HG03135 (cell line): ENCODE measurements at regions not wholly inside any gene's neighbourhood (a gene's known extent, or its start where the extent isn't known, plus 50 kb on each side); places are given as distances from the start of the nearest gene placed in this dataset.
"Not testable (repeated sequence)": the region's sequence is repeated elsewhere in the genome, so short reads cannot be mapped to it uniquely, and the experiment has no call there.

Experiments used
- ATAC-seq: cut with Tn5 transposase; IDR thresholded peaks from one replicate; pipeline ENCODE4 v1.9.1; 2021; ENCODE audit warnings: mild to moderate bottlenecking, moderate library complexity; ENCODE audit not compliant: unreplicated experiment

DNA sequence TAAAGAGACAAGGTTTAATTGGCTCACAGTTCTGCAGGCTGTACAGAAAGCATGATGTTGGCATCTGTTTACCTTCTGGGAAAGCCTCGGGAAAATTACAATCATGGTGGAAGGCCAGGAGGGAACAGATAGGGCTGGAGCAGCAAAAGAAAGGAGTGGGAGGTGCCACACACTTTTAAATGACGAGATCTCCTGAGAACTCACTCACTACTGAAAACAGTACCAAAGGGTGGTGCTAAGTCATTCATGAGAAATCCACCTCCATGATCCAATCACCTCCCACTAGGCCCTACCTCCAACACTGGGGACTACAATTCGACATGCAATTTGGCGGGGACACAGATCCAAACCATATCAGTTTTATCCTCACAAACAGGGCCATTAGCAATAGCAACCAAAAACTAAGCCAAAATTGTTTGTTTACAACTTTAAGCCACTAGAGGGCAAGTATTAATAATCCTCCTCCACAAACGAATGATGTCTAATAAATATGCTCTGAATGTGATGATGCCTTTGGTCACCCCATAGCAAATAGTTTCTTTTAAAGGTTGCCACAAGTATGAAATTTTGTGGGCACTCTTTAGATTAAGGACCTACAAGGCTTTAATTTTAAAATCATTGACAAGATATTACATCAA, 129.2 kb upstream of the NRBF2 start:
- no peak for ATAC-seq

GRCh38 chr10:62996925-62997324, 136.2 kb upstream of the NRBF2 start:
- ATAC-seq: no peak

DNA sequence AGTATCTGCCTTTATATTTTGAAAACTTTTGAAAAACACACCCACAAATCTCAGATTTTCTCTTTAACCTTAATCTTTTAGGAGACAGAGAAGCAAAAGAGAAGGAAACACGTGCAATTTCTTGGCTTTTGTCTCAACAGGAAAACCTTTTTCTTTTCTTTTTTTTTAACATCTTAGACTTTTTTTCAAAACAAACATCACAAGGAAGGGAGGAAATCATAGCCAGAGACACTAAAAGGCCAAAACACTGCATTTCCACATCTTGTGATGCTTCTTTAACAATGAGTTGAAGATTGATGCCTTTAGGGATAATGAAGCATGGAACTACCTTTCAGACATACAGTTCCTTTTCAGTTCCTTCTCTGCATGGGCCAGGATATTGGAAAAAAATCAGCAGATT, 136.6 kb upstream of the NRBF2 start:
- ATAC-seq: no peak

- ATAC-seq: no peak
Observed at GRCh38 chr10:62993121-62993520, 140.0 kb upstream of the NRBF2 start.

- no peak for ATAC-seq
Observed at GRCh38 chr10:62992145-62992721, 140.9 kb upstream of the NRBF2 start.

DNA sequence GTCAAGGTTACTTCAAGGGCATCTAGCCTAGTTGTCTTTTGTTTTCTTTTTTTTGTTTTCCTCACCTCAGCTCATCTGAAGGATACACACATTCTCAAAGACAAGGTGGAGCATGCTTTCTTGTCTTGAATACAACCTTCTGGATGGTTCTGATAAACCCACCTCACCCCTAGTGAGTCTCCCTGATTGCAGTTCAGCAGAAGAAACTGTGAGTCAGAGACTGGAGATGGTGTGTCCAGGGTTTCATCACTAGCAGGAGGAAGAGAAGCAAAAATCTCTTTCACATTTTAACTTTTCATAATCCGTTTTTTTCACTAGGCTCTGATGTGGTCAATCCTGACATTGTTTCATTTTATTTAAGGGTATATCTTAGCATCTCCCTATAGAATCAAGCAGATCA, 143.0 kb upstream of the NRBF2 start:
- no peak for ATAC-seq

GRCh38 chr10:62985807-62986600, 147.1 kb upstream of the NRBF2 start:
- no peak for ATAC-seq

DNA sequence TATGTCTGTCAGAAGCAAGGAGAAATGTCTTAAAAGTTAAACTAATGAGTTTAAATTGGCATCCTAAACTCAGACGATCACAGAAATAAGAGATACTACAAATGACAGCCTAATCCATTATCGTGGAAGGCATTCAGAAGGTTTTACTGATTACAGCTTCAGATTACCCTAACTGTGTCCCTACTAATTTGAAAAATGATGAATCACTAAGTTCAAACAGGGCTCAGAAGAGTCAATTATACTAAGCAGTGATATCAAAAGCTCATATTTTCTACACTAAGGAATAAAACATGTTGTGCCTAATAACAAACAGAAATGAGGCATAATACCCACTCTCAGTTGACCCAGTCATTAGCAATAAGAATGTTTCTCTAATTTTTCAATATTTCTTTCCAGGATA, 152.0 kb upstream of the NRBF2 start:
- no peak for ATAC-seq

DNA sequence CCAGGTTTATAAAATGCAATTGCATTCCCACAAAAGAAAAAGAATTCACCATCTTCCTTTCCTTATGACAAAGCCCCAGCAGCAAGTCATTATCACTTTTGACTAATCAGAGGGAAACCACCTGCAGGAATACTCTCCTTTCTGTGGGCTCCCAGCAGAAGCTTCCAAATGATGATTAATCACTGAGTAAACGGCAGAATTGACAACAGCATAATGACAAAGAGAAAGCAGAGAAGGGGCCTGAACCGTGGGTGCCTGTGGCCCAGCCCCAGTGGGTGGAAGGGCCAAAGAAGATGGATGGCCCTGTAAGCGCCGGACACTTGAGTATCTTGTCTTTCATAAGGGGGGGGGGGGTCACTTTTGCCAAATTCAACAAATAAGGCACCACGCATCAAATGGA, 152.4 kb upstream of the NRBF2 start:
- ATAC-seq: no peak

- no peak for ATAC-seq
Observed at GRCh38 chr10:62979921-62980320, 153.2 kb upstream of the NRBF2 start.

DNA sequence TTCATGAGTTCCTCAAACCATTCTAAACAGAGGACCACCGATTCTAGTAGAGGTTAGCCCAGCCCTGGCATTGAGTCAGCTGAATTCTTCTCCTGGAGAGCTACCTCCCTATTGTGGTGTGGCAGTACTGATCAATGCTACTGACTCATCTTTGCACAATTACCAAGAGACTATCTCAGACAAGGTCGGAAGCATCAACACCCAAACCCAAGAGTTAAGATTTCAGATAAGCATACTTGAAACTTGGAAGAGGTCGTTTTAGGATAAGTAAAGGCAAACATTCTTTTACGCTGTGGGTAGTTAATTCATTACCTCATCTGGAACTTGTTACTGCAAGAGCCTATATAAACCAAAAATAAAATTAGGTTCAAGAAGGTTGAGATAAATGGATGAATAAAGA, 154.6 kb upstream of the NRBF2 start:
- no peak for ATAC-seq

GRCh38 chr10:62974795-62975194, 158.3 kb upstream of the NRBF2 start:
- ATAC-seq: not testable (repeated sequence)

DNA sequence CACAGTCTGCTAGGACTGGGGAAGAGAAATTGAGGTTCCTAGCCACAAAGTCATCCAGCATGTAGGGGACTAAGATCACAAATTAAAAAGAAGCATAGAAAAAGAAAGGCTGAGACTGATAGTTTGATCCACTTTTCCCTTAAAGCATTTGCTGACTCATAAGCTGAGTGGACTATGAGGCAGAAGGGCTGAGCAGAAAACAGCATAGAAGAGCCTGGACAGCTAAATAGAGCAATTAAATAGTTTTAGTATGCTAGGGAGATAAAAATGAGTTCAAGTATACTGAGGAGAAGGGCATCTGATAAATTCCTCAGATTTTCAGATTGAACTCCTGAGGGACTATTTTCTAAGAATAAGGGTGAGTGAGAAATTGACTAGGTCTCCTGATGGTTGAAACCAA, 155.9 kb upstream of the EGR2 start:
- no peak for ATAC-seq

DNA sequence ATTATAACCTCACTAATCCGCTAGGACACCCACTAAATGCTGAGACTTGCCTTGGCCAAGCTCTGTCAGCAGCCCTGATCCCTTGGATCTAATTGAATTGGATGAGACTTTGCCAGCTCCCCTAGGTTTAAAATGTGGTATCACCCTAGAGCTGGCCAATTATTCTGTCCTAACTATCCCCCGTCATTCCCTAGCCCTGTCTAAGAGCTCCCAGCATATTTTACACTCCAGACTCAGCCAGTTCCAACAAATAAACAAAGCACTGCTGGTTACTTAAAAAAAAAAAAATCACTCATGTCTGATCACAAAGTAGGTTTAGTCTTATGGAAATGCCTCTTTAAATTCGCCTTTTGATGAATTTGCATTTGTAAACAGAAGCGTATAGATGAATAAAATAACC, 147.9 kb upstream of the EGR2 start:
- no peak for ATAC-seq

DNA sequence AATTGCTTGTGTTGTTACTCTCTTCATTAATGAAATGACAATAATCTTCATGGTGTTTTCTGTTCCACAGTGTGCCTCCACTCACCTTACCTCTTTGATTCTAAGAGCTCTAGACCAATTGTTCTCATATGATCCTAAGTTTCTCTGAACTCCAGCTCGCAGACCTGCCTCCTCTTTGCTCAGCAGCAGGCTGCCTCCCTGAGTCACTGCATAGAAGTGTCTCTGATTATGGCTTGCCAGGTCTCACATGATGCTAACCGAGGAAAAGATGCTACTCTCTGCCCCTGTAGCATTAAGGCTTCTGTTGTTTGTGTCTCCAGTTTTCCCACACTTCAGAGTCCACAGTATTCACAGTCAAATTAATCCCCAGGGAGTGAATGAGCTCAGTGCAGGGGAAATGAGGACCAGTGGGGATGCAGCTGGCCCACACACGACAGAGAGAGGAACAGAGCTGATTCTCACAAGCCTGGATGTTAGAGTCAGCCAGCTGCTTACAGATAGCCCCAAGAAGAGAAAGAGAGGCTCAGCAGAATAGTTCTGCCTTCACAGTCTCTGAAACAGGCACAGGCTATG, 145.9 kb upstream of the EGR2 start:
- no peak for ATAC-seq

DNA sequence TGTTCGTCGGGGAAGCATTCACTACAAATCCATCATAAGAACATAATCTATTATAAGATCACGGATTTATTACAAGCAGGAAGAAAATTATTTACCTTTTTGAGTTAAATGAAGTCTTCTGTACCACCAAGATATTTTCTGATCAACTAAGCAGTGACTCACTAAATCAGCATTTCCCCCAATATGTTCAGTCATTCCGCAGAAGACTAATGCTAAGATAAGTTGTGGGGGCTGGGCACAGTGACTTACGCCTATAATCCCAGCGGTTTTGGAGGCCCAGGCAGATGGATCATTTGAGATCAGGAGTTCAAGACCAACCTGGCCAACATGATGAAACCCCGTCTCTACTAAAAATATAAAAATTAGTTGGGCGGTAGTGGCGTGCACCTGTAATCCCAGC, 144.2 kb upstream of the EGR2 start:
- ATAC-seq: no peak

DNA sequence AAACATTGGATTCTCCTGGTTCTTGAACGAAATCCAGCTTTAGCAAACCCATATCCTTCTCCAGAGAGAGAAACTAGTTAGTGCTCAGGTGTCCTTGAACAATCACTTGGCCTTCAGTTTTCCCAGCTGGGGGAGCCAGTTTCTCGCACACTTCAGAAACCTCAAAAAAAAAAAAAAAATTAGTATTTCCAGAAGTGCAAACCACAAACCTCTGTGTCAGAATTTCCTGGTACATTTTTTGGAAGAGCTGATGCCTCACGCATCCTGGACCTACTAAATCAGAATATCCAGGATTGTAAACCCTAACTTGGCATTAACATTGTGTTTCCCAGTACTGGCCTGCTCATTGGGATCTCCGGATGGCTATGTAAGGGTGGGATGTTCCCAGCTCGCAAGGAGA, 143.4 kb upstream of the EGR2 start:
- no peak for ATAC-seq

- ATAC-seq: no peak
Observed at GRCh38 chr10:62958980-62959379, 142.8 kb upstream of the EGR2 start.

DNA sequence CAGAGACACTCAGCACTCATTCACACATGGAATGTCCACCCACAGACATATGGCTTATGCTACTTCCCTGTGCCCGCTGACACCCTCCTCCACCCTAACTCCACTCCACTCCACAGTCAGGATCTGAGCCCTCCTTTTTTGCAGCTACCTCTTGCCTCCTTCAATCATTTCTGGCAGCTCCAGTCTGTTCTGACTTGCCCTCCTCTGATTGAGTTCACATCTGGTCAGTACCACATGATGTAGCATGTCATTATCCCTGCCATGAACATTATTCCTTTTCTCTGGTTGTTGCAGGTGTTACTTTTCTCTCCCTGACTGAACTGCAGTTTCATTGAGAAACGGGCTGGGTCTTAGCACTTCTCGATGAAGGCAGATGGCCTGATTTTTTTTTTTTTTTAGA, 130.1 kb upstream of the EGR2 start:
- no peak for ATAC-seq

- ATAC-seq: no peak
Observed at GRCh38 chr10:62939698-62940097, 123.5 kb upstream of the EGR2 start.

- no peak for ATAC-seq
Observed at GRCh38 chr10:62938672-62939071, 122.5 kb upstream of the EGR2 start.

DNA sequence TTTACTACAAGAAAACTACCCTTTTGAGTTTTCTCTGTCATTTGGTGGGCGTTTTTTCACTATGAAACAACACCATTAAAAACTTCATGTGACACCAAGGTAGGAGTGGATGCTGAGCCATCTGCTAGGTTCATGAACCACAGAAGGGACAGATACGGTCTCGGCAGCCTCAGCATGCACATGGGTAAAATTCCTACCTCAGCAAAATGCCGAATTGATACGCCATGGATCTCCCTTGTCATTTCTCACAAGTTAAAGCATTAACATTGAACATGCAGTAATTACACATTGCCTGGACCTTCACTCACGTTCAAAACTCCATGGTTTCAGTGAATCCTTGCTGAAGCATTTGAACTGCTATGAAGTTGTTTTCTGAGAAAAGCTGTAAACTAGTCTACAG, 121.5 kb upstream of the EGR2 start:
- no peak for ATAC-seq
